WERI-Rb-1 (cell line): ENCODE measurements at regions not wholly inside any gene's neighbourhood (a gene's known extent, or its start where the extent isn't known, plus 50 kb on each side); places are given as distances from the start of the nearest gene placed in this dataset.
A peak's percentile ranks its signal among the peaks of the same experiment; 100 is the strongest.

Source experiments
- DNase-seq: peaks from one replicate; pipeline ENCODE4 v3.0.0-alpha.2; 2020
- H3K27ac ChIP-seq: fragments of 250-450 bp; sonication (Bioruptor Pico); 2 replicates; pipeline ENCODE4 v1.5.1; 2020; ENCODE audit warnings: mild to moderate bottlenecking, moderate library complexity
- H3K27me3 ChIP-seq: fragments of 250-450 bp; sonication (Bioruptor Pico); 2 replicates; pipeline ENCODE4 v1.5.1; 2021; ENCODE audit warnings: mild to moderate bottlenecking, low read depth, moderate library complexity; ENCODE audit not compliant: insufficient read depth, severe bottlenecking
- H3K36me3 ChIP-seq: fragments of 250-450 bp; sonication (Bioruptor Pico); 2 replicates; pipeline ENCODE4 v1.5.1; 2020; ENCODE audit warnings: mild to moderate bottlenecking, moderate library complexity
- H3K4me3 ChIP-seq: 2 replicates; pipeline ENCODE4 v1.5.1; 2011; ENCODE audit warnings: low read depth, mild to moderate bottlenecking, control low read depth, low read length
- H3K9me3 ChIP-seq: fragments of 250-450 bp; sonication (Bioruptor Pico); 2 replicates; pipeline ENCODE4 v1.5.1; 2021; ENCODE audit warnings: mild to moderate bottlenecking, moderate library complexity; ENCODE audit not compliant: severe bottlenecking
- CTCF ChIP-seq: IDR thresholded peaks from 2 replicates; pipeline ENCODE4 v1.5.1; 2011; ENCODE audit warnings: low read depth, mild to moderate bottlenecking, control low read depth, inconsistent platforms, low read length

GRCh38 chr5:4876804-4877203 lies 263.3 kb upstream of the ADAMTS16 start:
- no peaks in the 10 kb centered on the region for H3K36me3 ChIP-seq
- no peak for DNase-seq
- peaks cover 97% of the 10 kb centered on the region for H3K27me3 ChIP-seq
- TF ChIP-seq CTCF, result no peak
- H3K4me3 ChIP-seq, result no peak overlapping the region
- H3K9me3 ChIP-seq, result no peaks in the 10 kb centered on the region
- H3K27ac ChIP-seq, result no peak overlapping the region

- no peaks in the 10 kb centered on the region for H3K9me3 ChIP-seq
- H3K36me3 ChIP-seq, result no peaks in the 10 kb centered on the region
- DNase-seq, result no peak
- peaks cover 97% of the 10 kb centered on the region for H3K27me3 ChIP-seq
- H3K27ac ChIP-seq, result no peak overlapping the region
- no peak for TF ChIP-seq CTCF
- H3K4me3 ChIP-seq, result no peak overlapping the region
Measured at GRCh38 chr5:4877579-4877978, 262.6 kb upstream of the ADAMTS16 start.

GRCh38 chr5:4879075-4879474 lies 261.1 kb upstream of the ADAMTS16 start:
- no peak for TF ChIP-seq CTCF
- no peaks in the 10 kb centered on the region for H3K36me3 ChIP-seq
- no peak overlapping the region for H3K4me3 ChIP-seq
- no peaks in the 10 kb centered on the region for H3K9me3 ChIP-seq
- H3K27ac ChIP-seq, result no peak overlapping the region
- H3K27me3 ChIP-seq, result peaks cover 98% of the 10 kb centered on the region
- DNase-seq, result no peak

DNA sequence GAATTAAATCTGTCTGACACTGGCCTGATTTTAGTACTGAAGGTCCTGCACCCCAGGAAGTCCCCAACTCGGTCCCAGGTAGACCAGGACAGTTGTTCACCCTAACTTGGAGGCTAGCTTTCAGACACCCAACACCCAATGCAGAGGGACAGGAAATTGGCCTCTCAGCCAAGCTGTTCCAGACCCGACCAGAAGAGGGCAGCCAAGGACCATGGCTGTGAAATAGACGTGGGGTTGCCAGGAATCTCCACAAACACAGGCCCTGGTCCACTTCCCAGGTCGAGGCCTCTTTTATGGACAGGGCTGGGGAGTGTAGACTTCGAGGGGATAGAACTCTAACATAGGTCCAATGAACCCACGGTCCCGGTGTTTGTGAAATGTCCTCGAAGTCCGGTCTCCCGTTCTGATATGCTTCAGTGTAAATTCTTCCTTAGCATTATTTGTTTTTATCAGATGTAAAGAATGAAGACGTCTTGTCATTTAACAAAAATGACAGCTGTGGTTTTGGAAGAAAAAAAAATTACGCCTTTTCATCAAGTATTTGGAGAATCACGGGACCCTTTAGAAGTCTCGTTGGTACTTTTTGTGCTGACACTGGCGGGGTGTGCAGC lies 260.3 kb upstream of the ADAMTS16 start:
- H3K36me3 ChIP-seq, result no peaks in the 10 kb centered on the region
- TF ChIP-seq CTCF, result peak; percentile 98
- H3K27ac ChIP-seq, result no peak overlapping the region
- peaks cover 98% of the 10 kb centered on the region for H3K27me3 ChIP-seq
- H3K9me3 ChIP-seq, result no peaks in the 10 kb centered on the region
- DNase-seq, result peak; percentile 81
- H3K4me3 ChIP-seq, result no peak overlapping the region

- TF ChIP-seq CTCF, result no peak
- Histone ChIP-seq H3K27ac (no peak overlapping the region), H3K4me3 (no peak overlapping the region), H3K36me3 (no peaks in the 10 kb centered on the region), H3K27me3 (peaks cover 98% of the 10 kb centered on the region), H3K9me3 (no peaks in the 10 kb centered on the region)
- DNase-seq, result no peak
Measured at GRCh38 chr5:4880304-4880741, 259.8 kb upstream of the ADAMTS16 start.
